Fibroblast of lung (primary cell): ENCODE measurements at regions not wholly inside any gene's neighbourhood (a gene's known extent, or its start where the extent isn't known, plus 50 kb on each side); places are given as distances from the start of the nearest gene placed in this dataset.

ENCODE experiments used
- DNase-seq, 2 donors: peaks; one replicate each; pipeline versions ENCODE4 v3.0.0 to v3.0.0-alpha.2; 2010; ENCODE audit warnings: low read depth in 2 of 2
- H2AFZ ChIP-seq: 2 replicates; pipeline ENCODE4 v1.5.1; 2012; ENCODE audit warnings: low read length, control low read depth, inconsistent platforms
- H3K27ac ChIP-seq: 2 replicates; pipeline ENCODE4 v1.5.1; 2011; ENCODE audit warnings: low read length, control low read depth; ENCODE audit not compliant: insufficient read depth
- H3K27me3 ChIP-seq: 2 replicates; pipeline ENCODE4 v1.5.1; 2011; ENCODE audit warnings: mild to moderate bottlenecking, low read length; ENCODE audit not compliant: control insufficient read depth, insufficient read depth
- H3K36me3 ChIP-seq: 2 replicates; pipeline ENCODE4 v1.5.1; 2011; ENCODE audit warnings: low read length; ENCODE audit not compliant: control insufficient read depth, insufficient read depth
- H3K4me1 ChIP-seq: 2 replicates; pipeline ENCODE4 v1.5.1; 2011; ENCODE audit warnings: low read length; ENCODE audit not compliant: control insufficient read depth, insufficient read depth; ENCODE audit errors: extremely low read depth
- H3K4me2 ChIP-seq: 2 replicates; pipeline ENCODE4 v1.5.1; 2011; ENCODE audit warnings: low read length, control low read depth; ENCODE audit not compliant: insufficient read depth; ENCODE audit errors: extremely low read depth
- H3K4me3 ChIP-seq, 4 experiments: fragments of 200-600 bp in 1 of 4; sonication (generic) in 1 of 4; replicated peaks in 1 of 4; 2 replicates each; pipeline ENCODE4 v1.5.1; 2011 to 2016; ENCODE audit warnings: low read length in 4 of 4, low read depth in 3 of 4, mild to moderate bottlenecking in 3 of 4, control low read depth in 2 of 4, inconsistent platforms in 1 of 4, mixed read lengths in 1 of 4; ENCODE audit not compliant: insufficient read depth in 1 of 4; ENCODE audit errors: control extremely low read depth in 1 of 4
- H3K79me2 ChIP-seq: 2 replicates; pipeline ENCODE4 v1.5.1; 2012; ENCODE audit warnings: mild to moderate bottlenecking, low read length, inconsistent platforms; ENCODE audit not compliant: control insufficient read depth, insufficient read depth
- H3K9ac ChIP-seq: 2 replicates; pipeline ENCODE4 v1.5.1; 2011; ENCODE audit warnings: mild to moderate bottlenecking, low read length, control low read depth; ENCODE audit not compliant: insufficient read depth
- H3K9me3 ChIP-seq: 2 replicates; pipeline ENCODE4 v1.5.1; 2012; ENCODE audit warnings: low read depth, low read length; ENCODE audit not compliant: control insufficient read depth, insufficient read depth
- H4K20me1 ChIP-seq: 2 replicates; pipeline ENCODE4 v1.5.1; 2011; ENCODE audit warnings: low read length; ENCODE audit not compliant: control insufficient read depth, insufficient read depth; ENCODE audit errors: extremely low read depth
- EZH2 ChIP-seq: IDR thresholded peaks from 2 replicates; pipeline ENCODE4 v1.5.1; 2012; ENCODE audit warnings: low read length, control low read depth, mild to moderate bottlenecking; ENCODE audit errors: missing control alignments
- TF ChIP-seq, protein P1 (sequence below), 2 donors: IDR thresholded peaks in 1 of 2; conservative IDR thresholded peaks in 1 of 2; 1 replicate in 1 of 2; 2 replicates in 1 of 2; pipeline ENCODE4 v1.5.1; 2011 to 2012; ENCODE audit warnings: low read length in 2 of 2, control low read depth in 1 of 2, inconsistent platforms in 1 of 2, low read depth in 1 of 2, mild to moderate bottlenecking in 1 of 2

DNA sequence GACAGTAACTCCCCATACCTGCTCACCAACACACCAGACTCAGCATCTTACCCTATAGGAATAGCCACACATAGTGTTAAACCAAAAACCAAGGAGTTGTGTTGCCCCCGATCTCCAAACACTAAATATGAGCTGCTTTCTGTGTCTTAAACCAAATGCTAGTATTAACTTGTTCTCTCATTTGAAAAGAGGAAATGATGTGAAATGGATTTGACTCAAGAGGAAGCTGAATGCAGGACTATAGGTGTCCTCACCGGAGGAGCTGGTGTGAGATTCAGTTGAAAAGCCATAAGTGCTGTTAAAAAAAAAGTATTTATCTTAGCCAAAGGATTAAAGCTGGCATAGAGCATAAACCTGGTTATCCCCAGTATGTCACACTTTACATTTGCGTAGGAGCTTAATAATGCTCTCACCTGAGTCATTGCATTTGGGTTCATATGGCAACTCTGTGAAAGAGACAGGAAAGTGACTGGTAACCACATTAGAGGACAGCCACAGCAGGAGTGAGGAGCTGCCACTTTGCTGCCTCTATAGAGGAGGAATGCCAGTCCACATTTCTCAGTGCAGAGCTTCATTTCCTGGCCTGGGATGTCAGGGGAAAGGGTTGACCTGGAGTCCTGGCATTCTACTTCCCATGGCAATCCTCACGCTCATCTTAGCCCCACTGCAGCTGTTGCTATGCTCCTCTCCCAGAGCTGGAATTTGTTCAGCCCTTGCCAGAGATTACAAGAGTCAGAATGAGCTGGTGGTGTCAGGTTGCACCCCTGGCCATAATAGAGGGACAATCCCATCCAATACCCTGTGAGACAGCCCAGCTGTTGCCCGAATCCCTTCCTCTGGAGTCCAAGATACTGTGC lies 143.3 kb upstream of the ANKFN1 start:
- Histone ChIP-seq H3K36me3 (no peaks in the 10 kb centered on the region), H3K4me2 (no peak overlapping the region), H3K79me2 (no peaks in the 10 kb centered on the region), H3K9ac (no peak overlapping the region), H3K4me1 (no peaks in the 10 kb centered on the region), H2AFZ (no peak overlapping the region), H3K4me3 (no peak overlapping the region), H3K27me3 (no peaks in the 10 kb centered on the region), H3K9me3 (no peaks in the 10 kb centered on the region), H4K20me1 (no peaks in the 10 kb centered on the region), H3K27ac (no peak overlapping the region)
- TF ChIP-seq EZH2 = no peak
- TF ChIP-seq, protein P1, sequence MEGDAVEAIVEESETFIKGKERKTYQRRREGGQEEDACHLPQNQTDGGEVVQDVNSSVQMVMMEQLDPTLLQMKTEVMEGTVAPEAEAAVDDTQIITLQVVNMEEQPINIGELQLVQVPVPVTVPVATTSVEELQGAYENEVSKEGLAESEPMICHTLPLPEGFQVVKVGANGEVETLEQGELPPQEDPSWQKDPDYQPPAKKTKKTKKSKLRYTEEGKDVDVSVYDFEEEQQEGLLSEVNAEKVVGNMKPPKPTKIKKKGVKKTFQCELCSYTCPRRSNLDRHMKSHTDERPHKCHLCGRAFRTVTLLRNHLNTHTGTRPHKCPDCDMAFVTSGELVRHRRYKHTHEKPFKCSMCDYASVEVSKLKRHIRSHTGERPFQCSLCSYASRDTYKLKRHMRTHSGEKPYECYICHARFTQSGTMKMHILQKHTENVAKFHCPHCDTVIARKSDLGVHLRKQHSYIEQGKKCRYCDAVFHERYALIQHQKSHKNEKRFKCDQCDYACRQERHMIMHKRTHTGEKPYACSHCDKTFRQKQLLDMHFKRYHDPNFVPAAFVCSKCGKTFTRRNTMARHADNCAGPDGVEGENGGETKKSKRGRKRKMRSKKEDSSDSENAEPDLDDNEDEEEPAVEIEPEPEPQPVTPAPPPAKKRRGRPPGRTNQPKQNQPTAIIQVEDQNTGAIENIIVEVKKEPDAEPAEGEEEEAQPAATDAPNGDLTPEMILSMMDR (conservative IDR thresholded peaks at IDR 0.05 in 1 of 2, IDR thresholded peaks at IDR 0.05 in 1 of 2; ENCODE audit: low read depth in 1 of 2, low read length in 2 of 2) = no peak
- DNase-seq = no peak

DNA sequence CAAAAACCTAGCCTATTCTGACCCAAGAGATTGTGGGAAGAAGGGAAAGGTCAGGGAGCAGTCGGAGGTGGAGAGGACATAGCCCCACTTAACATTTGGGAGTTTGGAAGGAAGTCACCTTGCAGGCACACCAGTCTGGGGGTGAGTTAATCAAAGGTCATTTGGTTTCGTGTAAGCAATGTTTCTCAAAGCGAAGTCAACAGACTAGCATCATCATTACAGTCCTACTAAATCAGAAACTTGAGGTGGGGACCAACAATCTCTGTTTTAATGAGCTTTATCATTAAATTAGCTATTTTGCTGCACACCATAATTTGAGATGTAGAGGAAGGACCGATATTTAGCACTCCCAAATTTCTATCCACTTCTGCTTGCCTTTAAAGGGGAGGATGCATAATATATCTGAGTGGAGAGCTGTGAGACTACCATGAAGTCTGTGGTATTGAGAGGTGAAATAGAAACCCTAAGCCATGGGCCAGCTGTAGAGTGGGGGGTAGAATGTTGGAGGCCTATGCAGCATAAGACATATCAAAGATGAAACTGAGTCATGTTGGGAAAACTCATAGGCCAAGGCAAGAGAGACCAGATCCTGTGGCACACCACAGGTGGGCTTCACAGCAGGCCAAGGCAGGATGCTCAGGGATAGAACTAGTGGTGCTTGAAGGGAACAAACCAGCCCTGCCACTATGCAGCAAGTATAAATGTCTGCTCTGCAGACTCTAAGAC lies 141.7 kb upstream of the ANKFN1 start:
- Histone ChIP-seq H3K4me3 (no peak overlapping the region), H3K9me3 (no peaks in the 10 kb centered on the region), H3K79me2 (no peaks in the 10 kb centered on the region), H3K9ac (no peak overlapping the region), H4K20me1 (no peaks in the 10 kb centered on the region), H2AFZ (no peak overlapping the region), H3K27ac (no peak overlapping the region), H3K4me2 (no peak overlapping the region), H3K27me3 (no peaks in the 10 kb centered on the region), H3K4me1 (no peaks in the 10 kb centered on the region), H3K36me3 (no peaks in the 10 kb centered on the region)
- no peak for DNase-seq
- TF ChIP-seq EZH2 = no peak
- TF ChIP-seq, protein P1 (conservative IDR thresholded peaks at IDR 0.05 in 1 of 2, IDR thresholded peaks at IDR 0.05 in 1 of 2; ENCODE audit: low read depth in 1 of 2, low read length in 2 of 2) = no peak

DNA sequence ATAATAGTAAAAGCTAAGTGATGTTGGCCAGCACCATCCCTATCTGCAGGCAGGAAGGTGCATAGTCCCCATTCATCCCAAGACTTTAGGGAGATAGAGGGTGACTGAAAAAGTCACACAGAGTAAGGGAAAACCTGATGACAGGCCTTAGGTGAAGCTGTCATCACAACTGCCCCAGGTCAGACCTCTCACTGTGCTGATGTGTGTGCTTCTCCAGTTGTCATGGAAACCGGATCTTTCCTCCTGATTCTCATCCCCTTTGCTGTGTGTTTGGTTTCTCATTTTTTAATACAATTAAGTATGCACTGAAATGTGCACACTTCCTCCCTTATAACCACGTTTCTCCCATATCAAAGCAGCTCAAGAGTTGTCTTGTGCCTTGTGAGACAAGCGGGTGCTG lies 135.1 kb upstream of the ANKFN1 start:
- Histone ChIP-seq H3K4me2 (no peak overlapping the region), H3K79me2 (no peaks in the 10 kb centered on the region), H3K27ac (no peak overlapping the region), H3K4me1 (no peaks in the 10 kb centered on the region), H3K36me3 (no peaks in the 10 kb centered on the region), H3K9me3 (no peaks in the 10 kb centered on the region), H3K9ac (no peak overlapping the region), H3K4me3 (no peak overlapping the region), H2AFZ (no peak overlapping the region), H3K27me3 (no peaks in the 10 kb centered on the region), H4K20me1 (no peaks in the 10 kb centered on the region)
- TF ChIP-seq EZH2 = no peak
- TF ChIP-seq, protein P1 (conservative IDR thresholded peaks at IDR 0.05 in 1 of 2, IDR thresholded peaks at IDR 0.05 in 1 of 2; ENCODE audit: low read depth in 1 of 2, low read length in 2 of 2) = no peak
- no peak for DNase-seq
